ENCODE measurements at regions not wholly inside any gene's neighbourhood (a gene's known extent, or its start where the extent isn't known, plus 50 kb on each side); places are given as distances from the start of the nearest gene placed in this dataset.

- Histone ChIP-seq H3K36me3 (ENCODE audit: control insufficient read depth in 2 of 2, extremely low read depth in 1 of 2, insufficient read depth in 2 of 2, low read length in 2 of 2) (no peaks in the 10 kb centered on the region), H3K9ac (replicated peaks; ENCODE audit: extremely low read depth, insufficient read depth, low read length) (no peak overlapping the region), H3K9me3 (replicated peaks; ENCODE audit: control insufficient read depth, insufficient read depth, low read length) (no peaks in the 10 kb centered on the region), H3K4me3 (replicated peaks in 1 of 3; ENCODE audit: insufficient read depth in 1 of 3, low read depth in 1 of 3, low read length in 3 of 3) (no peak overlapping the region), H3K4me1 (ENCODE audit: control insufficient read depth, extremely low read depth, insufficient read depth, low read length) (no peaks in the 10 kb centered on the region), H3K27me3 (ENCODE audit: control insufficient read depth in 2 of 2, insufficient read depth in 2 of 2, low read length in 2 of 2) (no peaks in the 10 kb centered on the region), H3K9me1 (replicated peaks; ENCODE audit: control insufficient read depth, extremely low read depth, insufficient read depth, low read length) (no peaks in the 10 kb centered on the region), H4K20me1 (replicated peaks; ENCODE audit: control insufficient read depth, extremely low read depth, insufficient read depth, low read length) (no peaks in the 10 kb centered on the region), H3K4me2 (ENCODE audit: insufficient read depth, low read length) (no peak overlapping the region), H3K79me2 (ENCODE audit: control insufficient read depth, insufficient read depth, low read length) (no peaks in the 10 kb centered on the region), H2AFZ (ENCODE audit: low read depth, low read length) (no peak overlapping the region), H3K27ac (ENCODE audit: insufficient read depth, low read depth, low read length) (no peak overlapping the region)
- intact Hi-C loops (cut with micrococcal nuclease), result no loop called here
- no peak for FAIRE-seq
- ChIA-PET CTCF (no interaction called here), POLR2A (no interaction called here)
- dilution Hi-C loops (cut with MboI; ENCODE audit: extremely low pct_ligation_motif_present, low sequenced_read_pairs), result no loop called here
- TF ChIP-seq MYC (IDR thresholded peaks at IDR 0.05; ENCODE audit: low read depth, low read length) (no peak), JUN (IDR thresholded peaks at IDR 0.05; ENCODE audit: borderline replicate concordance, insufficient read depth, insufficient read length, low read depth) (no peak), EZH2 (IDR thresholded peaks at IDR 0.05; ENCODE audit: borderline replicate concordance, low read depth, low read length, severe bottlenecking) (no peak), POLR2A (IDR thresholded peaks at IDR 0.05; ENCODE audit: low read depth, low read length) (no peak), POLR2AphosphoS5 (IDR thresholded peaks at IDR 0.05; ENCODE audit: insufficient read depth, low read depth, low read length) (no peak), FOS (IDR thresholded peaks at IDR 0.05; ENCODE audit: borderline replicate concordance, insufficient read depth, low read length) (no peak), CTCF (IDR thresholded peaks at IDR 0.05; ENCODE audit: extremely low read depth in 1 of 2, insufficient read depth in 1 of 2, low read depth in 1 of 2, low read length in 2 of 2) (no peak), MAX (IDR thresholded peaks at IDR 0.05; ENCODE audit: insufficient read depth, insufficient read length) (no peak), GATA2 (IDR thresholded peaks at IDR 0.05; ENCODE audit: insufficient read depth, insufficient read length, low read depth, low read length) (no peak)
- DNase-seq (ENCODE audit: low read depth, low spot score), result no peak
- BruUV-seq (replicated peaks), result no TSS peak
Measured at GRCh38 chr9:28967226-28967625, 1393.9 kb upstream of the C9orf72 start.
